Naive B cell (primary cell): ENCODE measurements at regions not wholly inside any gene's neighbourhood (a gene's known extent, or its start where the extent isn't known, plus 50 kb on each side); places are given as distances from the start of the nearest gene placed in this dataset.
"Not testable (repeated sequence)": the region's sequence is repeated elsewhere in the genome, so short reads cannot be mapped to it uniquely, and the experiment has no call there.

ENCODE experiments used
- ATAC-seq, 2 donors: fragments of 150-1000 bp; cut with Tn5 transposase; 2 replicates each; pipeline ENCODE4 v1.10.0; 2021; ENCODE audit warnings: low read depth in 2 of 2, mild to moderate bottlenecking in 2 of 2, moderate library complexity in 2 of 2
- DNase-seq: peaks from one replicate; pipeline ENCODE4 v3.0.0; 2022
- H3K27ac Mint-ChIP-seq, 6 donors: one replicate each; pipeline ENCODE4 v1.8.0; 2020 to 2022; ENCODE audit warnings: mild to moderate bottlenecking in 6 of 6, mixed read lengths in 6 of 6, moderate library complexity in 5 of 6, inconsistent platforms in 2 of 6
- H3K27me3 Mint-ChIP-seq, 3 donors: one replicate each; pipeline ENCODE4 v1.8.0; 2021 to 2022; ENCODE audit warnings: mixed read lengths in 3 of 3, mild to moderate bottlenecking in 1 of 3
- H3K36me3 Mint-ChIP-seq, 2 donors: one replicate each; pipeline ENCODE4 v1.8.0; 2020 to 2022; ENCODE audit warnings: mixed read lengths in 2 of 2, inconsistent platforms in 1 of 2, mild to moderate bottlenecking in 1 of 2
- H3K4me1 Mint-ChIP-seq, 3 donors: one replicate each; pipeline ENCODE4 v1.8.0; 2020 to 2022; ENCODE audit warnings: mixed read lengths in 3 of 3, inconsistent platforms in 1 of 3, mild to moderate bottlenecking in 1 of 3, moderate library complexity in 1 of 3
- H3K4me3 Mint-ChIP-seq, 8 donors: one replicate each; pipeline ENCODE4 v1.8.0; 2020 to 2022; ENCODE audit warnings: mild to moderate bottlenecking in 8 of 8, mixed read lengths in 8 of 8, moderate library complexity in 8 of 8, inconsistent platforms in 2 of 8
- H3K9me3 Mint-ChIP-seq, 7 donors: one replicate each; pipeline ENCODE4 v1.8.0; 2020 to 2022; ENCODE audit warnings: mixed read lengths in 7 of 7, mild to moderate bottlenecking in 5 of 7, inconsistent platforms in 2 of 7, moderate library complexity in 1 of 7

DNA sequence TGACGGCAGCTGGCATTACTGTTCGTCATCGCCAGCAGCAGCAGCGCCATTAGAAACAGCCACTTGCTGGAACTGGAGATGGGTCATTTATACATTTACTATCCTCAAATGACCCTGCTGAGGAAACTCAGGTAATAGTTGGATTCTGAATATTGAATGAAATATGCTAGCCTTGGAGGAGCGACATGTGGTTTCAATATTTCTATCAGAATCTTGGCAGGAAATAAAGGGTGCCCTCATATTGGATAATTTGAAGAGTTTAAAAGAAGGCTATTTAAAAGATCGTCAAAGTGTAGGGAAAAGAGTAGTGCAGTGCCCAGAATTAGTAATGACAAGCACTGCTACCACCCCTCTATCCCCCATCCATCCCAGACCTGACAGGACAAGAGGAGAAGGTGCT lies 109.6 kb upstream of the CPM start:
- Mint-ChIP-seq H3K27me3 (peaks cover 0 to 9% (median 5%) of the 10 kb centered on the region in 3 donors), H3K9me3 (no peaks in the 10 kb centered on the region), H3K27ac (peak overlapping the region in 1 of 6 donors; percentile 45), H3K4me1 (no peaks in the 10 kb centered on the region), H3K36me3 (no peaks in the 10 kb centered on the region), H3K4me3 (no peak overlapping the region)
- no peak for ATAC-seq
- DNase-seq, result no peak

DNA sequence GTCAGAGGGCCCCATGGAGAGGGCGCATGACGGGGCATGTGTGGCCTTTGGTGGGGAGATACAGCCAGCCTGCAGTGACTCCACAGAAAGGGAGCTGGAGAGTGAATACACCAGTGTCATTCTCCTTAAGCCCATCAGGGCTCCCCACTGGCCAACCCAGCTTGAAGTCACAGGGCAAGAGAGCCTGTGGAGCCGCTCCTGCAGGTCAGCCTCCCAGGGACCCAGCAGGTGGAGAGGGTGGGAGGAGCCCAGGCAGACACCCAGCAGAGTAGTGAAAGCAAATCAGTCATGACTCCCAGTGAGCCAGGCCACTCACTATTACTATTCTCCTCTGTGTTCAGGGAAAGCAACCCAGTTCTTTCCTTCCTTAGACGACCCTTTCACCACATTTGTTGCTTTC lies 110.0 kb upstream of the CPM start:
- H3K36me3 Mint-ChIP-seq, result no peaks in the 10 kb centered on the region
- ATAC-seq (no peak), DNase-seq (no peak)
- H3K27ac Mint-ChIP-seq, result peak overlapping the region in 1 of 6 donors; percentile 90
- H3K9me3 Mint-ChIP-seq, result no peaks in the 10 kb centered on the region
- no peaks in the 10 kb centered on the region for H3K4me1 Mint-ChIP-seq
- peaks cover 0 to 9% (median 5%) of the 10 kb centered on the region in 3 donors for H3K27me3 Mint-ChIP-seq
- H3K4me3 Mint-ChIP-seq, result no peak overlapping the region

DNA sequence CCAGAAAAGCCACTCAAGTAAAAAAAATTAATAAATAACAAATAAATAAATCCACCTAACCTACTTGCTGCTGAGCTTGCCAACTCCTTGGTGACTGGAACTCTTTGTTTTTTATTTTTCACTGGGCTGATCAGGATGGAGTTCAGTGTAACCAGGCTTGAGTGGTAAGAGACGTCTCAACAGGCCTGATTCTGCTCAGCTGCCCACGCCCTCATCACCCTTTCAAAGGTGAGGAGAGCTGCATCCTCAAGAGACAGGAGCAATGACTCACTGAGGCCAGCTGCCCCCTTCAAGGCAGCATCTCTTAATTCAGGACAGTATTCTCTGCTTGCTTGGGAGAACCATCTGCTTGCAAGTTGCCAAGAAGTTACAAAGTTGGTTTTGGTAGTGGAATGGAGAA lies 111.9 kb upstream of the CPM start:
- Mint-ChIP-seq H3K9me3 (peaks cover 0 to 4% (median 0%) of the 10 kb centered on the region in 7 donors), H3K36me3 (no peaks in the 10 kb centered on the region), H3K27ac (no peak overlapping the region), H3K27me3 (peaks cover 5 to 11% (median 6%) of the 10 kb centered on the region in 3 donors), H3K4me1 (no peaks in the 10 kb centered on the region), H3K4me3 (no peak overlapping the region)
- DNase-seq, result no peak
- no peak for ATAC-seq

DNA sequence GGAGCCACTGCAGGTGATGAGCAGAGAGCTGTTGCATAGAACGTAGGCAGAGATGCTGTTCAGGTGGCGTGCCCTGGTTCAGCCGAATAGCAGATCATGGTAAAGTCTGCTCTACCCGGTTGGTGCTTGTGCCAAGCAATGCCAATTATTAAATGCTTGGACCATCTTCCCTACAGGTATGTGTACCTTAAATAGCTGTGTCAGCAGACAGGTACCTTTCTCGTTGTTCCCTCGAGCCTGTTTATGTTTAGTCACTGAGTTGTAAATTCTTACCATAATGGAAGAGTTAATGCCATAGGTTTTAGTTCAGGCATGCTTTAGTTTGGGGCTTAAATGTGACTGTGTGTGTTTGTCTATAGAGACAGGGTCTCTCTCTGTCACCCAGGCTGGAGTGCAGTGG lies 112.5 kb upstream of the CPM start:
- DNase-seq (no peak), ATAC-seq (no peak)
- Mint-ChIP-seq H3K4me1 (no peaks in the 10 kb centered on the region), H3K9me3 (peaks cover 0 to 4% (median 0%) of the 10 kb centered on the region in 7 donors), H3K27me3 (peaks cover 4 to 11% (median 5%) of the 10 kb centered on the region in 3 donors), H3K4me3 (no peak overlapping the region), H3K36me3 (no peaks in the 10 kb centered on the region), H3K27ac (no peak overlapping the region)

DNA sequence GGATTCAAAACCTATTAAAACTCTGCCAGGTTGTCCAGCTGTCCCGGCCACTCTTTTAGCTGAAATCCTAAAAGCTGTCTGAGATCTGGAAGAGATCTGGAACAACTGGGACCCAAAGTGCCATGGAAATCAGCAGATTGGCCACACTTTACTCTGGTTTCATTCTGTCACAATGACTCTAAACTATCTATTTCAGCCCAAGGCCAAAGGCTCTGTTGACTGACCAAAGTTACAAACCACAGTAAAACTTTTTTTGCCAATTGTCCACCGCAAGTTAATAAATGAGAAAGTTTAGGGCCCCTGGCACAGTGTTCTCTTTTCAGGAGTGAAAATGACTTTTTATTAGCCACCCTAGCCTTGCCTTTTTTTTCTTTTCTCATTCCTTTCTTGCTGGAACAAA lies 113.4 kb upstream of the CPM start:
- no peaks in the 10 kb centered on the region for H3K4me1 Mint-ChIP-seq
- peaks cover 0 to 4% (median 0%) of the 10 kb centered on the region in 7 donors for H3K9me3 Mint-ChIP-seq
- H3K27me3 Mint-ChIP-seq, result peaks cover 4 to 20% (median 14%) of the 10 kb centered on the region in 3 donors
- no peak for DNase-seq
- H3K27ac Mint-ChIP-seq, result no peak overlapping the region
- no peaks in the 10 kb centered on the region for H3K36me3 Mint-ChIP-seq
- H3K4me3 Mint-ChIP-seq, result no peak overlapping the region
- no peak for ATAC-seq

DNA sequence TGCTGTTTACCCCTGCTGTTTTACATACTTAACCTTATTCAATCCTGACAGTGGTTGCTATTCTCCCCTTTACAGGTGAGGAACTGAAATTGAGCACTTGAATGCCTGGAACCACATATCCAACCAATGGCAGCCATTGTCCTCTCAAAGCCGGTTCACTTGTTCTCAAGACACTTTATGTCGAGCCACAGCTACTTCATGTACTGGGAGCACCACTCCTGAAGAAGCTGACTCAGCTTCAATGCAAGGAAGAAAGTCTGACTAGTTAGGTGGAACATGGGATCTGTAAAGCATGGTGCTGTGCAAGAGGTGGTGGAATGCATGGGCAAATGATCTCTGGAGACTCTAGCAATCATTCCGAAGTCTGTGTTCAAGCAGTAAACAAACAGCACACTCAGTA lies 113.9 kb upstream of the CPM start:
- Mint-ChIP-seq H3K4me1 (no peaks in the 10 kb centered on the region), H3K27me3 (peaks cover 4 to 25% (median 17%) of the 10 kb centered on the region in 3 donors), H3K9me3 (peaks cover 0 to 4% (median 0%) of the 10 kb centered on the region in 7 donors), H3K27ac (no peak overlapping the region), H3K4me3 (no peak overlapping the region), H3K36me3 (no peaks in the 10 kb centered on the region)
- DNase-seq (no peak), ATAC-seq (no peak)

DNA sequence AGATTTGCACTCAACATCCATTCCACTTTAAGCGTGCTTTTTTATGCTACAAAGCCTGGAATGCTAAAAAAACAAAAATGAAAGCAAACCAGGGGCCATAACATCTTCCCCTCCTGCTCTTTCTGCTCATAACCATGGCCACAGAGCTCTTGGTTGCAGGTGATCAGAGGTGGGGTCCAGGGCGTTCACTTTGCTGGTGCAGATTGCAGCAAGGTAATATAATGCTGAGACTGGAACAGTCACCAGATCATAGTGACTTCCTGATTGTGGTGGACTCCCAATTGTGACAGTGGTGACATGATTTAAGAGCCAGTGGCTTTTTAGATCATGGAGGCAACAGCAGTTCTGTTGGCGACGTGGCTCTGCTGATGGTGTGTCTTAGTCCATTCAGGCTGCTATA lies 115.0 kb upstream of the CPM start:
- Mint-ChIP-seq H3K4me3 (no peak overlapping the region), H3K27me3 (peaks cover 4 to 25% (median 17%) of the 10 kb centered on the region in 3 donors), H3K27ac (no peak overlapping the region), H3K36me3 (no peaks in the 10 kb centered on the region), H3K9me3 (peaks cover 0 to 4% (median 0%) of the 10 kb centered on the region in 7 donors), H3K4me1 (no peaks in the 10 kb centered on the region)
- no peak for ATAC-seq
- no peak for DNase-seq

DNA sequence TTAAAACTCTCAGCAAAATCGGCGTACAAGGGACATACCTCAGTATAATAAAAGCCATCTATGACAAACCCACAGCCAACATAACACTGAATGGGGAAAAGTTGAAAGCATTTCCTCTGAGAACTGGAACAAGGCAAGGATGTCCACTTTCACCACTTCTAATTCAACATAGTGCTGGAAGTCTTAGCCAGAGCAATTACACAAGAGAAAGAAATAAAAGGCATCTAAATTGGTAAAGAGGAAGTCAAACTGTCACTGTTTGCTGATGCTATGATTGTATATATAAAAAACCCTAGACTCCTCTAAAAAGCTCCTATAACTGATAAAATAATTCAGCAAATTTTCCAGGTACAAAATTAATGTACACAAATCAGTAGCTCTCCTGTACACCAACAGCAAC lies 116.9 kb upstream of the CPM start:
- H3K9me3 Mint-ChIP-seq, DNase-seq, H3K27ac Mint-ChIP-seq, H3K4me1 Mint-ChIP-seq, H3K4me3 Mint-ChIP-seq, H3K36me3 Mint-ChIP-seq, ATAC-seq: not testable (repeated sequence)
- peaks cover 4 to 25% (median 17%) of the 10 kb centered on the region in 3 donors for H3K27me3 Mint-ChIP-seq

DNA sequence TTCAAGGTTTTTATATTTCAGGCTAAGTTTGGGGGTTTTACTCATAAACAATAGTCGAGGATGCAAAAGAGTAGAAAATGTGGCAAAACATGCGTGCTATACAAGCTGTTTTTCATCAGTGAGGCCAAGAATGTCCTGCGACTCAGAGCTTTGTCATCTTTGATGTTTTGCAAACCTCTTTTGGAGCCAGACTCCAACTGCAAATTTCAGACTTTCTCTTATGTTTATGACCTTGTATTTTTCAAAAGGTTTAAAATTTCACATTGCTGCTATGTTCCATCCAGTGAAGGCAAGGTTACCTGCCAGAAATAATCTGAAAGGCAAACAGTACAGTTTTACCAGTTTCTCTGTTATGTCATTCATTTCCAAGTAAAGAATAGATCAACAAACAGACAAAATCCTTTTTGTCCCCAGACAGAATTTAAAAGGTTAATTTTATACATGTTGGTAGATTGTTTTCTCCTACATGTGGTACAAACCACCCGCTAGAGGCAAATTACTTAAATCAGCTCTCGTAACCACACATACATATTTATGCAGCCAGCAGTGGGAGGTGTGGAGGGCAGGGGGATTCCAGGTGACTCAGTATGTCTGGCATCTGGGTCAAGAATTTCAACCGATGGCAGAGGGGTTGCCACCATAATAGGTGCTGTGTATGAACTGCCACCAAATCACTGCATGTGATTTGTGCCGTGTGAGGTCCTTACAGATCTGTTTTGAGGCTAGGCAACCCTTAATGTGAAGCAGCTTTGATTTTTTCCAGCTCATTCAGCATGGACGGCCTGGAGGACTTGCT lies 119.8 kb upstream of the CPM start:
- H3K27me3 Mint-ChIP-seq, result peaks cover 0 to 25% (median 12%) of the 10 kb centered on the region in 3 donors
- no peak overlapping the region for H3K4me3 Mint-ChIP-seq
- no peaks in the 10 kb centered on the region for H3K4me1 Mint-ChIP-seq
- H3K9me3 Mint-ChIP-seq, result peaks cover 0 to 4% (median 0%) of the 10 kb centered on the region in 7 donors
- DNase-seq (no peak), ATAC-seq (peak in 1 of 2 donors; percentile 32)
- no peaks in the 10 kb centered on the region for H3K36me3 Mint-ChIP-seq
- H3K27ac Mint-ChIP-seq, result no peak overlapping the region

DNA sequence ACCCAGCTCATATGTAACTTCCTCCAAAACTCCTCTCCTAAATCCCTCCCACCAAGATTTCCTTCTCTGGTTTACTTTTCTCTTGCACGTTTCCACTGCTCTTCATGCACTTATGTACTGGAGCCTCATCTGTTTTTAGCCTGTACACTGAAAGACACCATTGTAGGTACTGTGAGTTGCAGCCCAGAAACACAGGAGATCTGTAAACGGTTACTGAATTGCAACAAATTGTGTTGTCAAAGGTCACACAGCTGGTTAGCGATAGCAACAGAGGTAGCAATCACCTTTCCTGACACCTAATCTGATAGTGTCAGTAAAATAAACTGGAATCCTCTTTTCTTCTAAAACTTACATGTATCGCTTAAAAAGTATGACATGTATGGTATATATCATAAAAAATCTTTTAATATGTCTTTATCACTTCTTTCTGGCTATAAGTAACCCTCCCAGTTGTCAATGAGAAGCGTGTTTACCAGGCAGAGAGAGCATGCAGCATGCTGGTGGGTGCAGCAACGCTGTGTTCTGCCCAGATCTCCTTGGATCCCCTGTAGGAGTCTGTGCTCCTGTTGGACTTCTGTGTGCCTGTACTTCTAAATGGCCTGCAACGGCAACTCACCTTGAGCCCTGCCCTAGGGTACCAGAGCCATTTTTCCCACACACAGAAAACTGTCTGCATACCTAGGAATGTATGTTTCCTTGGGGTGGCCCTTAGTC lies 121.5 kb upstream of the CPM start:
- peaks cover 2 to 17% (median 12%) of the 10 kb centered on the region in 3 donors for H3K27me3 Mint-ChIP-seq
- H3K9me3 Mint-ChIP-seq, result no peaks in the 10 kb centered on the region
- no peak for DNase-seq
- no peak for ATAC-seq
- H3K27ac Mint-ChIP-seq, result no peak overlapping the region
- H3K36me3 Mint-ChIP-seq, result no peaks in the 10 kb centered on the region
- H3K4me1 Mint-ChIP-seq, result no peaks in the 10 kb centered on the region
- no peak overlapping the region for H3K4me3 Mint-ChIP-seq

DNA sequence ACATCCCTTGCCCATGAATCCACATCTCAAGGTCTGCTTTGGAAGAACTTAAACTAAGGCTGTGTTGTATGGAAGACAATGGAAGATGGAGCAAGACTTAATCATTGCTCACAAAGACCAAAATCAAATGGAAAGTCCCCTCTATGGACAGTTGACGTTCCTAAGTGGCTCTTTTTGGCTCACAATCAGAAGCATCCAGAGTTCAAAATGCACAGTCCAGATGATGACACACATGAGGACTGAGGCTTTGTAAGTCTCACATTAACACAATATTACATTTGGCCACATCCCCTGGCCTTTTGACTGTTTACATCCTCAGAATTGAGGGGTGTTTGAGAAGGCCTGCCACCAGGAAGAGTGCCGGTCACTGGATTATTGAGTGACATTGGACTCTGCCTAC lies 122.3 kb upstream of the CPM start:
- Mint-ChIP-seq H3K27me3 (peaks cover 3 to 13% (median 12%) of the 10 kb centered on the region in 3 donors), H3K9me3 (no peaks in the 10 kb centered on the region), H3K36me3 (no peaks in the 10 kb centered on the region), H3K4me3 (no peak overlapping the region), H3K27ac (no peak overlapping the region), H3K4me1 (no peaks in the 10 kb centered on the region)
- no peak for DNase-seq
- no peak for ATAC-seq

DNA sequence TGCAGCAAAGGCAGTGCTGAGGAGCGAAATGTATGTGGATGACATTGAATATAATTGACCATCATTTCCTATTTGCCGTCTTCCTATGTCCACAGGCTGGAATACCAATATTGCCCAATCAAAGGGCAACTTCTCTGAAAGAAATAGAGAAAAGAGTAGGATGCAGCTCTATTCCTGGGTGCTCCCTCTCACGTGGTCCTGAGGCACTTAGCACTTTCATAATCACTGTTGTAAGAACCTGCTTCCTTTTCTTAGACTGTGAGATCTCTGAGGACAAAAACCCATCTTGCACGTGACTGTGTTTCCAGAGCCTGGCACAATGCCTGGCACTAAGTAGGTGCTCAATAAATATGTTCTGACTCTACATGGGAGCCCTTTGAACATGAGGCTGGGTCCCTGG lies 122.7 kb upstream of the CPM start:
- no peak for ATAC-seq
- Mint-ChIP-seq H3K27me3 (peaks cover 3 to 12% (median 10%) of the 10 kb centered on the region in 3 donors), H3K4me1 (no peaks in the 10 kb centered on the region), H3K9me3 (no peaks in the 10 kb centered on the region), H3K27ac (no peak overlapping the region), H3K4me3 (no peak overlapping the region), H3K36me3 (no peaks in the 10 kb centered on the region)
- DNase-seq, result no peak

DNA sequence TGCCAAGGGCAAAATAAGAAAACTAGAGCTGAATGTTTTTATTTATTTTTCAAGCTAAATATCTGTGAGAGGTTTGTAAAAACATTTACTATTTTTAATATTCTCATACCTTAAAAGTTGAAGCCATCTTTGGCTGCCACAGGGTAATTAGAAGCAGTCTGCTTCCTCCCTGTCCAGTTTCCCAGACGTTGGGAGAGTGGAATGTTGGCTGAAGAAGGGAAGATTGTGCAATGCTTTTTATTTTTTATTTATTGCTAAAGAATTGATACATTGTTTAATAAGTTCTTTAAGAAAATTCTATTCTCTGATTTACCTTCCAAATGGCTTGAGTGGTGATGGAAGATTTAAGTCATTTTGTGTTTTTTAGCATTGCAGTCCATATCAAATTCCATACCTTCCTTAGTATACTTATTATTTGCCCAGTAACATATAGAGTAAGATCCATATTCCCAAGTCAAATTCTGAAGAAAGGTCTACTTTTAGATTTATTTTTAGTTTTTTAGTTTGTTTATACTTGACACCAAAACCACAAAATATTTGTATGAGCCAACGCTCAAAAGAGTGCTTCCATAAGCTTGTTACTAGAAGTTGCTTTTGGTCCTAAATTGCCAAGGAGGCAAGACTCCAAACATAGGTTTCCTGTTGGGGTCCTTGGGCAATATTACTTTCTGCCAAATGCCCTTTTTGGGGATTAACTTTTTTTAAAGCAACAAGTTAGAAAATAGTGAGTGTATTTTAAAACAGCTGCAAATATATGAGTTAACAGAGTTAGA lies 124.0 kb upstream of the CPM start:
- H3K36me3 Mint-ChIP-seq, result no peaks in the 10 kb centered on the region
- ATAC-seq, result no peak
- no peaks in the 10 kb centered on the region for H3K9me3 Mint-ChIP-seq
- no peaks in the 10 kb centered on the region for H3K4me1 Mint-ChIP-seq
- H3K27me3 Mint-ChIP-seq, result peaks cover 0 to 3% (median 0%) of the 10 kb centered on the region in 3 donors
- DNase-seq, result no peak
- no peak overlapping the region for H3K27ac Mint-ChIP-seq
- H3K4me3 Mint-ChIP-seq, result no peak overlapping the region
